Spleen (tissue), 11 donors: ENCODE measurements at regions not wholly inside any gene's neighbourhood (a gene's known extent, or its start where the extent isn't known, plus 50 kb on each side); places are given as distances from the start of the nearest gene placed in this dataset.

Source experiments
- DNase-seq: peaks from one replicate; pipeline ENCODE4 v3.0.0-alpha.2; 2020
- H3K27ac ChIP-seq, 8 donors: fragments of 200-600 bp; sonication (generic) in 7 of 8; 1 replicate in 4 of 8; 2 replicates in 4 of 8; pipeline versions ENCODE4 v1.5.0 to v1.8.0; 2016 to 2021; ENCODE audit warnings: inconsistent platforms in 4 of 8, mild to moderate bottlenecking in 4 of 8, moderate library complexity in 1 of 8
- H3K27me3 ChIP-seq, 7 donors: fragments of 200-600 bp; sonication (generic) in 6 of 7; replicated peaks in 1 of 7; 1 replicate in 4 of 7; 2 replicates in 3 of 7; pipeline versions ENCODE4 v1.5.0 to v1.8.0; 2016 to 2021; ENCODE audit warnings: inconsistent platforms in 3 of 7, mild to moderate bottlenecking in 1 of 7
- H3K36me3 ChIP-seq, 6 donors: fragments of 200-600 bp; sonication (generic) in 5 of 6; 1 replicate in 4 of 6; 2 replicates in 2 of 6; pipeline versions ENCODE4 v1.5.0 to v1.8.0; 2016 to 2021; ENCODE audit warnings: inconsistent platforms in 2 of 6
- H3K4me1 ChIP-seq, 6 donors: fragments of 200-600 bp; sonication (generic) in 5 of 6; 1 replicate in 3 of 6; 2 replicates in 3 of 6; pipeline versions ENCODE4 v1.5.0 to v1.8.0; 2016 to 2021; ENCODE audit warnings: inconsistent platforms in 3 of 6
- H3K4me3 ChIP-seq, 8 donors: fragments of 200-600 bp; sonication (generic) in 7 of 8; 1 replicate in 4 of 8; 2 replicates in 4 of 8; pipeline versions ENCODE4 v1.5.0 to v1.8.0; 2016 to 2021; ENCODE audit warnings: inconsistent platforms in 4 of 8, mild to moderate bottlenecking in 4 of 8, moderate library complexity in 2 of 8
- H3K9me3 ChIP-seq, 8 donors: fragments of 200-600 bp; sonication (generic) in 7 of 8; 1 replicate in 4 of 8; 2 replicates in 4 of 8; pipeline versions ENCODE4 v1.5.0 to v1.8.0; 2016 to 2021; ENCODE audit warnings: inconsistent platforms in 4 of 8
- POLR2A ChIP-seq, 3 donors: fragments of 450-650 bp; IDR thresholded peaks; one replicate each; pipeline ENCODE4 v1.5.1; 2017; ENCODE audit warnings: antibody characterized with exemption in 3 of 3, mild to moderate bottlenecking in 1 of 3
- POLR2AphosphoS5 ChIP-seq, 3 donors: sonication (generic); formaldehyde crosslinking; IDR thresholded peaks; one replicate each; pipeline ENCODE4 v1.5.1; 2017; ENCODE audit warnings: antibody characterized with exemption in 3 of 3
- WGBS, 5 donors: extraction: QIAGEN DNeasy Blood & Tissue Kit in 3 of 5; methylation state at CpG; one replicate each; pipeline versions ENCODE4 v1.1.5 to v1.1.7; 2013 to 2018; 5-methylcytosine and 5-hydroxymethylcytosine counted together
- intact Hi-C: fragments of 100-400 bp; cut with DNase I; formaldehyde crosslinking; loops from one replicate; pipeline ENCODE4 v1.15.0; 2023; ENCODE audit warnings: low total_unique reads
- TF ChIP-seq, protein P1 (sequence below), 11 experiments: fragments of 200-600 bp in 7 of 11; fragments of 450-650 bp in 4 of 11; sonication (generic) in 4 of 11; IDR thresholded peaks in 8 of 11; conservative IDR thresholded peaks in 3 of 11; 1 replicate in 7 of 11; 2 replicates in 4 of 11; pipeline versions ENCODE4 v1.4.0 to v1.8.0; 2016 to 2021; ENCODE audit warnings: antibody characterized with exemption in 11 of 11, inconsistent platforms in 4 of 11, mild to moderate bottlenecking in 1 of 11
- donor health status: healthy with polysubstance abuse.
- donor health status: DM: no; HTN: no; CAD: no; lungs with moderate emphysema.
- donor health status: DM: no; HTN: no; CAD: no.
- donor health status: Bipolar disorder and iron deficiency.
- donor health status: healthy.
- donor health status: DM: no; HTN: no; CAD: no.
- donor health status: DM: yes; HTN: yes; CAD: no.

DNA sequence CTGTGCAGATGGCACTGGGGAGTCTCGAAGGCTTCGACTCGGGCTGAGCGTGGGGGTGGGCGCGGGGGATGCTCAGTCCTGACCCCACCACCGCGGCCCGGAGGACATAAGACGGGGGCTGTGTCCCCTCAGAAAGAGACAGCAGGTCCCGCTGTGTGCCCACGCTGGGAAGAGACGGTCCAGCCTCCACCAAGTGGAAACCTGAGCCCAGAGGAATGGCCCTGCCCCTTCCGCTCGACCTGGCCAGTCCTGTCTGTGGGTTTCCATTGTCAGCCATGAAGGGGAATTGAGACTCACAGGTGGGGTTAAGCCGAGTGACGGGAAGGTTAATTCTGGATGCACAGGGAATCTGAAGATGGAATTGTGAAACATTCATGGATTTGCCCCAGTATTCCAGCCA lies 442.7 kb downstream of the PREX1 start:
- TF ChIP-seq POLR2A (IDR thresholded peaks at IDR 0.05) (no peak), POLR2AphosphoS5 (IDR thresholded peaks at IDR 0.05) (no peak)
- TF ChIP-seq, protein P1, sequence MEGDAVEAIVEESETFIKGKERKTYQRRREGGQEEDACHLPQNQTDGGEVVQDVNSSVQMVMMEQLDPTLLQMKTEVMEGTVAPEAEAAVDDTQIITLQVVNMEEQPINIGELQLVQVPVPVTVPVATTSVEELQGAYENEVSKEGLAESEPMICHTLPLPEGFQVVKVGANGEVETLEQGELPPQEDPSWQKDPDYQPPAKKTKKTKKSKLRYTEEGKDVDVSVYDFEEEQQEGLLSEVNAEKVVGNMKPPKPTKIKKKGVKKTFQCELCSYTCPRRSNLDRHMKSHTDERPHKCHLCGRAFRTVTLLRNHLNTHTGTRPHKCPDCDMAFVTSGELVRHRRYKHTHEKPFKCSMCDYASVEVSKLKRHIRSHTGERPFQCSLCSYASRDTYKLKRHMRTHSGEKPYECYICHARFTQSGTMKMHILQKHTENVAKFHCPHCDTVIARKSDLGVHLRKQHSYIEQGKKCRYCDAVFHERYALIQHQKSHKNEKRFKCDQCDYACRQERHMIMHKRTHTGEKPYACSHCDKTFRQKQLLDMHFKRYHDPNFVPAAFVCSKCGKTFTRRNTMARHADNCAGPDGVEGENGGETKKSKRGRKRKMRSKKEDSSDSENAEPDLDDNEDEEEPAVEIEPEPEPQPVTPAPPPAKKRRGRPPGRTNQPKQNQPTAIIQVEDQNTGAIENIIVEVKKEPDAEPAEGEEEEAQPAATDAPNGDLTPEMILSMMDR (IDR thresholded peaks at IDR 0.05 in 8 of 11, conservative IDR thresholded peaks at IDR 0.05 in 3 of 11): no peak
- Histone ChIP-seq H3K4me1 (no peaks in the 10 kb centered on the region), H3K4me3 (no peak overlapping the region), H3K9me3 (peaks cover 0 to 2% (median 0%) of the 10 kb centered on the region in 8 donors), H3K27me3 (peaks cover 0 to 16% (median 0%) of the 10 kb centered on the region in 7 donors), H3K27ac (no peak overlapping the region), H3K36me3 (no peaks in the 10 kb centered on the region)
- DNase-seq: no peak
- intact Hi-C loops: no loop called here
- 72 to 86% (median 83%) methylated on average over 16 to 17 of the region's 17 CpGs for WGBS, 5 donors

DNA sequence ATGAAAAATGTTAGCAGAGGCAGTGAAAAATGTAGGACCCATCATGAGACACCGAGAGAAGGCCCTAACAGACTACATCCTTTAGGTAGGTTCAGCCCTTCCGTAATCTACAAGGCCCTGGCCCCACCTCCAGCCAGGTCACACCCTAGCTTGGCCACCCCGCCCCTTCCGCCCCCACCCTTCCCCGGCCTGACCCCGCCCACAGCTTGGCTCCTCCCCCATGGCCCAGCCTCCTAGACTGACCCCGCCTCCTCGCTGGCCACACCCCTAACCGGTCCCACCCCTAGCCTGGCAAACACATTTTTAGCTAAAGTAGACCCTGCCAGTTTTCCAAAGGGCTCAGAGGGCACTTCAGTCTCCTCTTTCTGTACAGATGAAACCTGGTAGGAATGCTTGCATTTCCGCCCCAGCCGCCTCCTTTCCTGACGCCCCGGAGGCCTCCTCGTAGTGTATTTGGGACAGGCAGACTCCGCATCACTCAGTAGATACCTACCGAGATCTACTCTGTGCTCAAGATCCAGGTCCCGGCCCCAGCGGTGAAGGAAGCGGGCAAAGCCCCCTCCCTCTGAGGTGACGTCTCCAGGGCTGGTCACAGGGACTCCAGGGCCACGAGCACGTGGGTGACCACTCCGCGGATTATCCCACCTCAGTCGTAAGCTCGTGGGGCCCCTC lies 443.5 kb downstream of the PREX1 start:
- Histone ChIP-seq H3K4me3 (no peak overlapping the region), H3K27ac (no peak overlapping the region), H3K9me3 (no peaks in the 10 kb centered on the region), H3K4me1 (no peaks in the 10 kb centered on the region), H3K27me3 (peaks cover 0 to 16% (median 0%) of the 10 kb centered on the region in 7 donors), H3K36me3 (no peaks in the 10 kb centered on the region)
- WGBS, 5 donors: 64 to 77% (median 71%) methylated on average over 23 to 26 of the region's 26 CpGs
- TF ChIP-seq POLR2AphosphoS5 (IDR thresholded peaks at IDR 0.05) (no peak), POLR2A (IDR thresholded peaks at IDR 0.05) (no peak)
- TF ChIP-seq, protein P1 (IDR thresholded peaks at IDR 0.05 in 8 of 11, conservative IDR thresholded peaks at IDR 0.05 in 3 of 11): no peak
- DNase-seq: no peak
- intact Hi-C loops: no loop called here

DNA sequence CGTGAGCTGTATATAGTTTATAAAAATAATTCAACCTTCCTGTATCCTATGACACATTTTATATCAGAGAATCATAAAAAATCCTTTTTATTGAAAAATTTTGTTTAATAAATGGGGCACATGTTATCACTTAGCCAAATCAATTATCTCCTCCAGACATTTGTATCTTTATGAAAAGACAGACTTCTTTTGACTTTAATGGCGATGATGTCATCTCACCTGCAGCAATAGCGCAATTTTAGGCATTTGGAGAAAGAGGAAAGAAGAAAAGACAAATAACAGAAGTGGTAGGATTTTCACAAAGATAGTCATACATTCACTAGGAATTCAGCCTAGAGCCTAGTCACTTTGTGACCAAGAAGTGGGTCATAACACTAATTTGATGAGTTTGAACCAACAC lies 444.5 kb downstream of the PREX1 start:
- H3K4me1 ChIP-seq: no peaks in the 10 kb centered on the region
- TF ChIP-seq POLR2AphosphoS5 (IDR thresholded peaks at IDR 0.05) (no peak), POLR2A (IDR thresholded peaks at IDR 0.05) (no peak)
- TF ChIP-seq, protein P1 (IDR thresholded peaks at IDR 0.05 in 8 of 11, conservative IDR thresholded peaks at IDR 0.05 in 3 of 11): no peak
- 86 to 94% (median 90%) methylated on average over 3 of the region's 3 CpGs for WGBS, 5 donors
- peaks cover 0 to 16% (median 0%) of the 10 kb centered on the region in 7 donors for H3K27me3 ChIP-seq
- H3K36me3 ChIP-seq: no peaks in the 10 kb centered on the region
- H3K27ac ChIP-seq: no peak overlapping the region
- DNase-seq: no peak
- H3K9me3 ChIP-seq: no peaks in the 10 kb centered on the region
- no peak overlapping the region for H3K4me3 ChIP-seq
- intact Hi-C loops: no loop called here

DNA sequence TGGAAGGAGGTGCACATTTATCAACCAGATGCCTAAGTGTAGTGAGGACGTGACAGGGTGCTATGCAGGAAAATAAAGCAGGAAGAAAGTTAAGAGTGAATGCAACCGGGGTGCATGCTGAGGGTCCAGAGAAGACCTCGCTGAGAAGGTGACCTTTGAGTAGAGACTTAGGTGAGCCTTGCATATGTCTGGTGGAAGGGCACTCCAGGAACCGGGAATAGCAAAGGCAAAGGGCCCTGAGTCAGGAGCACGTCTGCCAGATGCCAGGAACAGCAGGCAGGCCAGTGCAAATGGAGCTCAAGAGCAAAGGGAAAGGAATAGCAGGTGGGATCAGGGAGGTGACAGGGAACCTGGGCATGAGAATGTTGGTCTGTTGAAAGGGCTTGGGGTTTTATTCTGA lies 445.5 kb downstream of the PREX1 start:
- no peaks in the 10 kb centered on the region for H3K4me1 ChIP-seq
- no peaks in the 10 kb centered on the region for H3K36me3 ChIP-seq
- peaks cover 0 to 16% (median 0%) of the 10 kb centered on the region in 7 donors for H3K27me3 ChIP-seq
- no peak overlapping the region for H3K4me3 ChIP-seq
- no peak for DNase-seq
- intact Hi-C loops: no loop called here
- 76 to 86% (median 83%) methylated on average over 5 of the region's 5 CpGs for WGBS, 5 donors
- no peaks in the 10 kb centered on the region for H3K9me3 ChIP-seq
- no peak overlapping the region for H3K27ac ChIP-seq
- TF ChIP-seq POLR2AphosphoS5 (IDR thresholded peaks at IDR 0.05): no peak
- no peak for TF ChIP-seq POLR2A (IDR thresholded peaks at IDR 0.05)
- TF ChIP-seq, protein P1 (IDR thresholded peaks at IDR 0.05 in 8 of 11, conservative IDR thresholded peaks at IDR 0.05 in 3 of 11): no peak
